GM18517 (cell line): ENCODE measurements at regions not wholly inside any gene's neighbourhood (a gene's known extent, or its start where the extent isn't known, plus 50 kb on each side); places are given as distances from the start of the nearest gene placed in this dataset.
"Not testable (repeated sequence)": the region's sequence is repeated elsewhere in the genome, so short reads cannot be mapped to it uniquely, and the experiment has no call there.

Experiments used
- ATAC-seq: cut with Tn5 transposase; IDR thresholded peaks from one replicate; pipeline ENCODE4 v1.9.1; 2021; ENCODE audit warnings: mild to moderate bottlenecking, moderate library complexity; ENCODE audit not compliant: unreplicated experiment

DNA sequence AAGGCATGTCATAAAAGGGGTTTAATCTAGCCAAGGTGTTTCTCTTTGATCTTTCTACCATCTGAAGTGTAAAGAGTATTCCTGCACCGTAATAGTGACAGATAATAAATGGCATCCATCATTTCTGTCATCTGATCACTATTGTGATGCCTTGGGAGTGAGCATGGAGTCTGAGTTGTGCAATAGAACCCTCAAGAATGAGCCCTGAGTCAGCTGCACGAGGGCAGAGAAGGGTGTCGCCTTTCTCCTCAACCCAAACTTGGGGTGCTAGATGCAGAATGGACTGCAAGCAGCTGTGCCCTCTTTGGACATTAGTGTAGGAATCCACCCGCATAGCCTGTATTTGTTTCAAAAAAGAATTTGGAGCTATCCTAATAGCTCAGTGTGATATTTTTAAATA, 115.2 kb downstream of the ZNF37A start:
- no peak for ATAC-seq

DNA sequence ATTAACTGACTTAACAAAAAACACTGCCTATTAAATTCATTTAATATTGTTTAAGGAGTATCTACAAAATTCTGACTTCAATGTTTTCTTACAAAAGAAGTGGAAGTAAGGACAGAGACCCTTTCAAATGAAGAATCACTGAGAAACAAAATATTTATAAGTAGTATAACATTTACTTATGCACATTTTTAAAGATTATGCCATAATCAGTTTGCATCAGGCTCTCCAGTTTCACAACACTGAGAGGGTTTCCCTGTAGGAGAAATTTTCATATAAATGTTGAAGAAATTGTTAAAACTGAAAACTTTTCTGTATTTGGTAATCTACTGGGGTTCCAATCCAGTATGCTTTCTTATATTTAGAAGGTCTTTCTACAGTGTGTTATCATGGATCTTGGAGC, 115.6 kb downstream of the ZNF37A start:
- ATAC-seq: not testable (repeated sequence)

DNA sequence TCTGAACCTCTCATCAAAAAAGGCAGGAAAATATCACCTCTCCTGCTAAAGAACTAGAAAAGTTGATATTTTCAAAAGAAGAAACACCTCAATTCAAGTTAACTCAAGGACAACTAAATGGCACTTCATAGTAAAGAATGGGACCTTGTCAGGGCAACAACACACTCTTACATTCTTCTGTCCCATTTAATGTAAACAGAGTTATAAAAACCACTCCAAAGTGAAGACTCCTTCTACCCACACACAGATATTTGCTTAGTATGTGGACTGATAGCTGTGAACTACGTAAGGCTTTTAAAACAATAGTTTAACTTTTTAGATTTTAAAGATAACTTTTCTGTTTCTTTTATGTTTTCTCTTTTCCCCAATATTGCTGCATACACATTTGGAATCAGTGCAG, 118.3 kb downstream of the ZNF37A start:
- no peak for ATAC-seq

DNA sequence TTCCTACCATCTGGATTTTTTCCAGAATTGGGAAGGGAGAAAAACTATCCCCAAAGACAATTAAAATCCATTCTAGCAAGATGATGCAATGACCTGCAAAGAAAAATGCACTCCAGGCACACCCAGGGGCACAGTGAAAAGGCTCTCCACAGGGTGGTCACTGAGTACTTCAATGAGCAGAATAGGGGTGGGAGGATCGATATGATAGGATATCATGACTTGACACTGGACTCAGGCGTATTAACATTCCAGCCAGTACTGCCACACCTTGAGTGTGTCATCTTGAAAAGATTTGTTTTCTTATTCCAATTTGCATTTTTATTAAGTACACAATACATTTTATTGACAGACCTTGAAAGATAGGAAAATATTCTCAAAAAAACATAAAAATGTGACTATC, 132.2 kb downstream of the ZNF37A start:
- ATAC-seq: no peak

DNA sequence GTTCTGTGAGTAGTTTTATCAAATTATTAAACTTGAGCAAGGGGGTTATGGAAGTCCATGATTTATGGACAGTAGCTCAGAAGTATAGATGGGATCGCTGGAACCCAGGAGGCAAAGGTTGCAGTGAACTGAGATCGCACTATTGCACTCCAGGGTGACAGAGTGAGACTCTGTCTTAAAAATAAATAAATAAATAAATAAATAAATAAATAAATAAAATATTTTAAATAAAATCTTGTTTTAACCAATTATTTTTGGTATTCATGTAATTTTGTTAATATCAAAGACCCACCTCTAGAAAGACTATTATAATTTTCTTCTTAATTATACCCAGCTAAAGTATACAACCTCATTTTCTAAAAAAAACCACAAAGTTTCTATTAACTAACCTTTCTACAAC, 134.3 kb downstream of the ZNF37A start:
- no peak for ATAC-seq

DNA sequence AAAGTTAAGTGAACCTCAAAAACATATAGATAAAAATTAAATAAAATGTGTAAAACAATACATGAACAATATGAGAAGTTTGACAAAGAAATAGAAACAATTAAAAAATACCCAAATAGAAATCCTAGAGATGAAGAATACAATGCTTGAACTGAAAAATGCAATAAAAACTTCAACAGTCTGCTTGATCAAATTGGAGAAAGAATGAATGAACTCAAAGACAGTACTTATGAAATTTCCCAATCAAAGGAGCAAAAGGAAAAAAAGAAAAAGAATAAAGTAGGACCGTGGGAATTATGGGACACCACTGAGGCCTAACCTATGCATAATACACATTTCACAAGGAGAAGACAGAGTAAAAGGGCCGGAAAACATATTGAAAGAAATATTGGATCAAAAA, 144.3 kb downstream of the ZNF37A start:
- not testable (repeated sequence) for ATAC-seq

DNA sequence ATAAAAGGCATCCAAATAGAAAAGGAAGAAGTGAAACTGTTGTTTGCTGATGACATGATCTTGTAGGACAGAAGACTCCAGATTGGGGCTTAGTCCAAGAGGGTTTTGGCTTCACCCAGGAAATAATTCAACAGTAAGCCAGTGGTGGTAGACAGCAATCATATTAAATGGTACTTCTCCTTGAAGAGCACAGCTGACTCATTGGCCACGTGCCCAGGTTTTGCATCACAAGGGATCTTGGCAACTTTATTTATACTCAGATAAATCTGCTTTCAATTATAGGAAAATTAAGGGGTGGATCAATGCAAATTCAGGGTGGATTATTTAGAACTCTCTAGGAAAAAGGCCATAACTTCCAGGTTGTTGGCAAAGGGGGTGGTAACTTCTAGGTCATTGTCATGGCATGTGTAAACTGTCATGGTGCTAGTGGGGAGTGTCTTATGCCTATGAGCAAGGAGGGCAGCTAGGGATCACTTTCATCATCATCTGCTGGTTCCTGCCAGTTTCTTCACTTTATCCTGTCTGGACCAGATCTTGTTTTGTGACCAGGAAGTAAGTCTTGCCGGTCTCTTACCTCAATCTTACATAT, 148.0 kb downstream of the ZNF37A start:
- not testable (repeated sequence) for ATAC-seq

DNA sequence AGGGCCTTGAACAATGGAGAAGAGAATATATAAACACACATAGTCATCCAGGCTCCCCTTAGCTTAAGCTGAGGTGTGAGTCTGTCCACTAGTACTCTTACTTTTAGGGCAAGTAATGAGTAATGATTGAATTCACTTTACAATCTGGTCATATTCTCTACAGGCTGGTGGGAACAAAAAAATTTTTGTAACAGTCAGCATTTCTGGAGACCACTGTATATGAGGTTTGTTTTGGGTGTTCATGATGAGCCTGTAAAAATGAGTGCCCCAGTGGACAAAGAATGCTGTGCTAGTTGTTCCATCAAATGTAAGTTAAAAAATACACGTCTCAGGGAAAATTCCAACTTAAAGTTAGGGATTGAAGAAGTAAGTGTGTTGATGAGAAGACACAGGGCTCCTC, 154.0 kb downstream of the ZNF37A start:
- not testable (repeated sequence) for ATAC-seq

DNA sequence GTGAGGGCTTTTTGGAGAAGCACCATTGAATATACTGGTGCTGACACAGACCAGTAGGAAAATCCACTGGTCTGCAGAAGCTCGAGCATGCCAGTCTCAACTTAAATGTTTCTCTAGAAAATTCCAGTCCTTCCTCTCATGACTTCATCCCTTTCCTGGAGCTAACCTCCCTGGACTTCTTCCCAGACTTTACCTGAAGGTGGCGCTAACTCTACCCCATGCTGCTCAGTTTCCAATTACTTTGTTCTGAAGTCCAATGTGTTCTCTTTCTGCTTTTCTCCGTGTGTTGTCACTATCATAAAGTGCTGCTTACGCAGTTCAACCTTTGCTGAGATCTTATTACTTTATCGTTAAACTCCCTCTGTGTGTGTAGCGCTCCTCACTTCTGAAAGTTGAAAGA, 158.4 kb downstream of the ZNF37A start:
- ATAC-seq: not testable (repeated sequence)

DNA sequence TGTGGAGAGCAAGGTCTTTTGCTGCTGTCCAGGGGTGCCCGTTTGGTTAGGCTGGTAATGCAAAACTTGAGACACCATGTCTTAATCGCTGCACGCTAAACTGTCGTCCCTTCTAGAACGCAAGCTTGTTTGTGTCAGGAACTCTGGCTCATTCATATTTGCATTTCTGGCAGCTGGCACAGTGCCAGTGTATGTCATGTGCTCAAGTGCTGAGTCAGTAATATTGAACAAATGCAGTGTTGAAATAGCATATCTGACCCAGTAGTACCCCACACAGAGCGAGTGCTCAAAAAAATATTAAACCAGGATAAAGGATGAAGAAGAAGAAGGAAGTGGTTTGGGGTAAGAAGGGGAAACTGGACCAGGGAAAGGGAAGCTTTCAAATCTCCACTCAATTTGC, 173.4 kb downstream of the ZNF37A start:
- ATAC-seq: not testable (repeated sequence)

DNA sequence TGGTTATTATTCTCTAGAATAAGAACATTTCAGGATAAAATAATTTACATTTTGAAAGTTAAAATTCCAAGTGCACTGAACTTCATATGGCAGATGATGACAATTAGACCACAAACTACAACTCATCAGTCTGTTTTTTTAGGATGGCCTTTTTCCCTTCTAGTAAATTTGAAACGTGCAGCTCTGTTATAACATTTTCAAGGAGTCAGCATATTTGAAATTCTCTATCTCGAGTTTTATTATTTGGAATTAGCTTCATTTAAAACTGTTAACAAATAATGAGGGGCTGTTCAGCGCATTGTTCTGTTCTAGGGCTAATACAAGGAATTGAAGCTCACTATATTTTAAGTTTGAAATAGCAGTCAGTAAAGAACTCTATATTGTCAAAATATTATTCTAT, 176.9 kb downstream of the ZNF37A start:
- not testable (repeated sequence) for ATAC-seq

DNA sequence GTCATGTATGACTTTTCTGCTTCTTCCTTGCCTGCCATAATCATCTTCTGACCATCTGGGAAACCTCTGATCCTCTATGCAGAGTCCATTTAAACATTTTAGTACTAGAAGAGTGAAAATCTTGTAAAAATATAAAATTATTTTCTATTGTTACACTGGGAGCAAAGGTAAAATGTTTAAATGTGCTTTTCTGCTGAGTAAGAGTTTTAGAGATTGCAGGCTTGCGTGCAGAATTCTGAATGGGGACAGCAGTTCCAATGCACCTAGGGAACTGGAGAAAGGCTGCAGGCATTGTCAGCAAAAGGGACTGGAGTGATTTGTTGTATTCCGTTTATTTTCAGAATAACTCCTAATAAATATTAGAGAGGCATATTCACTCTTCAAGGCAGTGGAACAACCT, 180.7 kb downstream of the ZNF37A start:
- ATAC-seq: not testable (repeated sequence)

DNA sequence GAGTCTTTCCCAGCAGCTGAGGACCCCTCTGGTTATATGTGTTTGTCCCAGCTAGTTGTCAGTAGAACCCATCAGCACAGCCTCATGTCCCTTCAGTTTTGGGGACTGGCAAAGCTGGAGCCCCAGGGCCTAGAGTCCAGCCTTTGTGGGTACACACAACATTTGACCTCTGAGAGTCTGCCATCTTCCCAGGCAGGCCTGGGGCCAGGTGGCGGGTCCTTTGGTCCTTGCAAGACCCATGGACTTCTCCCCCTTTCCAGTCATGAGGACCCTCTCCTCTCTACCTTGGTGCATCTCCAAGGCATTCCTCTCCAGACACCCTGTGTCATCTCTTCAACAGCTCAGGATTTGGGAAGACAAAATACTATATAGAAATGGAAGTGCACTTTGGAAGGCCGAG, 198.4 kb downstream of the ZNF37A start:
- not testable (repeated sequence) for ATAC-seq

DNA sequence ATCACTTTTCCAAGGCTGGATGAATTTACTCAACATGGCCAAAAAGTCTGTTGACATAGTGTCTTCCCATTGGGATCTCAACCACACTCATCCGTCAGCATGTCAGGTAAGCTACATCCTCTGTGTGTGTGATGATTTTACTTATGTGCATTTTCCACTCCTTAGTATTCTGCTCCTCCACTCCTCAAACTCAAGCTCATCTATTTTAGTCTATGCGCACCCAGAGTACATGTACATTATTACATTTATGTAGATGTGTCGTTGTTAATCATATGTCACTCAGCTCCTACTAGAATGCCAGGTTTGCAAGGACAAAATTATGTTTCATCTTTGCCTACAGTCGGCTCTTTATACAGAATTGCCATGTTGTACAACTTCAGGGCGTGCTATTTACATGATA, 216.0 kb downstream of the ZNF37A start:
- not testable (repeated sequence) for ATAC-seq

DNA sequence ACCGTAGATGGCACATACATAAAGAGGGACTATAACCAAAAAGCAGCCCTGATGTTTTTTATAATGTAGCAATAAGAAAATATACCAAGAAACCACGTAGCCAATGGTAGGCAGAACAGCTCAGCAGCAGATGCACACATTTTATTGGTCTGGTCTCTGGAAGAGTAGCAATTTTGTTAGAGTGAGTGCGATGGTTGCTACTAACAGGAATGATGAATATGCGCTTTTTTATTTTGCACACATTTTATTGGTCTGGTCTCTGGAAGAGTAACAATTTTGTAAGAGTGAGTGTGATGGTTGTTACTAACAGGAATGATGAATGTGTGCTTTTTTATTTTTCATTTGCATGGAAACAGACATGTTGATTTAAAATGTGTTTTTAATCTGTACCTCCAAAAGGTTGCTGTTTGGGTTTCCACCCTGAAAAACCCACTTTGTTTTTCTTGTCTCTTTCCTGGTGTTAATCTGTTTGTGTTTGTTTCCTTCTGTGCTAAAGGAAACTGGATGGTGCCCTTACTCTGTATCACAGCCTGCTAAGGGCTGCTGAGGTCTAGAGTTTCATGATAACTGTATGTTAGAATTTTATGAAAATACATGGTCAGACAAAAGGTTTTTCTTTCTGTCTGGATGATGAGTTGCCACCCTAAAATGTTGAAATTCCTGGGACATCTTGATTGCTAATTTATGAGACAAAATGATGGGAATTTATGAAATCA, 221.1 kb downstream of the ZNF37A start:
- ATAC-seq: not testable (repeated sequence)

DNA sequence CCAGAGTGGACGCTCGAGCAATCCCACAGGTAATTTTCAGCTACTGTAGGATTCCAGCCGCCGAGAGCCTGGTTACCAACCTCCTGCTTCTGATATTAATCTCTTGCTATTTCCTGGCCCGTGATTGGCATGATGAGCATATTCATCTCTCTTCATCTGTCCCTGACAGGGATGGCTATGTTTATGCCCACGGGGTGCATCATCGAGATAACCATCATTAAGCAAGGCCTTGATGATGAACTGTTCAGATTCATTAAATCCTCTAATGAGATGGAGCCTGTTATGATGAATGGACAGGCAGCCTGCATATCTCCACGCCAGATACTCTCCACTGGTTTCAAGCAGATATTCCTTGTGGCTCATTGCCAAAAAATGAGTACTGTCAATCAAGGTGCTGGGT, 227.3 kb downstream of the ZNF37A start:
- not testable (repeated sequence) for ATAC-seq

DNA sequence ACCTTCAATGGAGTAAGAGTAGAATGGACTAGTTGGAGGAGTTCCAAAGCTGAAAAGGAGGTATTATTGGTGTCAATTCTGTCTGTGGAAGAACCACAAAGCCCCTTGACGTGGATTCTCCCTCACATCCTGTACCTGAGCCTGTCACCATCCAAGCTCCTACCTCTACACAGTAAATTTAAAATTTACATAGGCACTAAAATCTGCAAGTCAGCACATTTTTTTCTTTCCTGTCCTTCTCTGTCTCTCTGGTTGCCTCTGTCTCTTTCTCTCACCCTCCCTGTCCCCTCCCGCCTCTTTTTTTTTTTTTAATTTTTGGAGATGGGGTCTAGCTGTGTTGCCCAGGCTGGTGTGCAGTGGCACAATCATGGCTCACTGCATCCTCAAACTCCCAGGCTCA, 236.2 kb downstream of the ZNF37A start:
- not testable (repeated sequence) for ATAC-seq

DNA sequence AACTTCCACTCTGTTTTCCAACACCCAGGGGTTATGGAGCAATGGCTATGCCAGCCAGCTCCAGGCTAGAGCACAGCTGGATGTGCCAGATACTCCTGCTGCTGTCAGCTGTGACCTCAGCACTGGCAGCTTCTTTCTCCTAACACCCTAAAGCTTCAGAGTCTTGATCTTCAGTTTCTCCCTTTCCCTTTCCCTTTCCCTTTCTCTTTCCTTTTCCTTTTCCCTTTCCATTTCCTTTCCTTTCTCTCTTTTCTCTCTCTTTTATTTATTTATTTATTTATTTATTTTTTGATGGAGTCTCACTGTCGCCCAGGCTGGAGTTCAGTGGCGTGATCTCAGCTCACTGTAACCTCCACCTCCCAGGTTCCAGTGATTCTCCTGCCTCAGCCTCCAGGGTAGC, 237.0 kb downstream of the ZNF37A start:
- not testable (repeated sequence) for ATAC-seq

DNA sequence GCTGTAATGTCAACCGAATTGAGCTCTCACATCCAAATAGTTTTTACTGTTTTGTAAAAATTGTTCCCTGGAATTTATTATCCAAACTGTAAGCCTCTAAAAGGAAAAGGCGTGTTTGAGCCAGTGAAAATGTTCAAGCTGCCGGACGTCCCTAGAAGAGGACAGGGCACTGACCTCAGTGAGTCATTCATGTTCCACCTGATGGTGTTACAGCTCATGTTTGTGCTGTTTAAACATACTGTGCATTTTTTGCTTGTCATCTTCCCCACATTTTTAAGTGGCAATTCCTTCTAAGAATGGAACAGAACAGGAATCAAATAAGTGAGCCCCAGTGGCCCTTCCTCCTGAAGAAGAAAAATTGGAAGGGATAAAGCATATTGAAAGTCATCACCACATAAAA, 239.6 kb downstream of the ZNF37A start:
- not testable (repeated sequence) for ATAC-seq

DNA sequence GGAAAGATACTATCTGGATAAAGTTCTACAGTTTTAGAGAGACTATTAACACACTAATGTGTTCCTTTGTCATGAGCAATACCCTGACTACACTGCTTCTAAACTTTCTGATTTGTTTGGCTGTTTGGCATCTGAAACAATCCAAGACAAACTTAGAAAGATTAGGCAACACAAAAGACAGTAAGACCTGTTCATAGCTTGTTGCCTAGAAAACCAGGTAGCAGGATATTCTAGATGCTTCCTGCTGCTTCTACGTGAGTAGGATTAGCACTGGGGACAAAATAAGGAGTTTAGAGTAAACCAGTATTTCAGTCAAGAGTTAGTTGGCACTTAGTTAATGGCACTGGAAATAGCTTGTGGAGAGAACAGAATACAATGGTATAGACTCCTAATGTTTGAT, 256.5 kb downstream of the ZNF37A start:
- not testable (repeated sequence) for ATAC-seq

DNA sequence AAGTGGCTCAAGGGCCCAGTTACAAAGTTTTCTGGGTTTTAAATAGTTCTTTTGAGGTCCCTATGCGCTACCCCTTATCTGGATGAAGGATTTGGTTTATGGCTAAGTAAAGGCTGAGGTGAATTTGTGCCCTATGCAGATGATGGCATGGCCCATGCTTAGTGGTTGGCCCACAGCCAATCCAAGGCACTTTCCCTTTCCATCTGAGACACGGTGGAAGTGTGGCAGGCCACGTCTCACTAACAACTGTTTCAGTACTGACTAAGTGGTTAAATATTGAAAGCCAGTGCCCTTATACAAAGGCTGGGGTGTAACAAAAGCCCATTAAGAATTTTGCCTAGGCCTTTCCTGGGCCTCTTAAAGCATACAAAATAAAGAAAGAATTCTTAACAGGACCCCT, 260.3 kb downstream of the ZNF37A start:
- not testable (repeated sequence) for ATAC-seq

DNA sequence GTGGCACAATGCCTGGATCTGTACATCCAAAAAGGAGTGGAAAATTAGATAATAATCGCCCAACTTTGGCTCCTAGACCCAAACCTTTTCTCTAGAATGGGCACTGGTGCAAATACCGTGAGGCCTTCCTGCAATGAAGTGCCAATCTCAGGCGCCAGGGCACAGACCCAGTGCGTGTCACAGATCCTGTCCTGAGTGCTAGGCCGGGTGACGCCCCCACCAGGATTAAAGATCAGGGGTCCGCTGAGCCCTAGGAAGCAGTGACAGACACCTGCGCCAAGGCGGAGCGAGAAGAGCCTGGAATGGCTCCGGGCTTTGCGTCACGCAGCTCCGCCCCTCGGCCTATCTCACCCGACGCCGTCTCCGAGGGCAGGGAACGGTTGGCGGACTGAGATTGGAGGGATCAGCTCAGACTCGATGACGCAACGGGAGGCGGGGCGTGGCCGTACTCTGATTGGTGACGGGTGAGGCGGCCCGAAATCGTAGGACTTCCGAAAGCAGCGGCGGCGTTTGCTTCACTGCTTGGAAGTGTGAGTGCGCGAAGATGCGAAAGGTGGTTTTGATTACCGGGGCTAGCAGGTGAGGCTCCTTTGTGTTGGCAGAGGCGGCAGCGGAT, 261.9 kb downstream of the ZNF37A start:
- peak; percentile 99 for ATAC-seq
